Stimulated activated CD4-positive, alpha-beta T cell treated with anti-CD3 and anti-CD28 coated beads, Interleukin-12 subunit alpha, Interleukin-12 subunit beta, amount 100 ng/mL, for 24 hours (primary cell): ENCODE measurements at regions not wholly inside any gene's neighbourhood (a gene's known extent, or its start where the extent isn't known, plus 50 kb on each side); places are given as distances from the start of the nearest gene placed in this dataset.

Source experiments
- DNase-seq, 2 experiments: peaks; one replicate each; pipeline ENCODE4 v3.0.0-alpha.2; 2020; ENCODE audit warnings: low read depth in 2 of 2

DNA sequence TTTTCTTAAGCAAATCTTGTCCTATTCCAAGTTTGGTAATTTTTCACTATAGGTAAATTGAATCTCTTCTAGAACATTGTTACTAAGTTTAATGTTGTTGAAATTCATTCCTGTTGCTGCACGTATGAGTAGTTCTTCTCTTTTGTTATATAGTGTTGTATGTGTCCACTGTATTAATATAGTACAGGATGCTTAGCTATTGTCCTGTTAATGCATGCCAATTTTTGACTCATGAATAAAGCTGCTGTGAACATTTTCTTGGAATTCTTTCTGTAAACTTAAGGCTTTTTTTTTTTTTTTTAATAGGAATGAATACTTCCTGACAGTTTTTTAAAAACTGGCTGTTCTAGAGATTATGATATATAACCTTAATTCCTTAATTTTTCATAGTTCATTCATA lies 326.9 kb downstream of the SLC4A3 start:
- DNase-seq, result no peak

DNA sequence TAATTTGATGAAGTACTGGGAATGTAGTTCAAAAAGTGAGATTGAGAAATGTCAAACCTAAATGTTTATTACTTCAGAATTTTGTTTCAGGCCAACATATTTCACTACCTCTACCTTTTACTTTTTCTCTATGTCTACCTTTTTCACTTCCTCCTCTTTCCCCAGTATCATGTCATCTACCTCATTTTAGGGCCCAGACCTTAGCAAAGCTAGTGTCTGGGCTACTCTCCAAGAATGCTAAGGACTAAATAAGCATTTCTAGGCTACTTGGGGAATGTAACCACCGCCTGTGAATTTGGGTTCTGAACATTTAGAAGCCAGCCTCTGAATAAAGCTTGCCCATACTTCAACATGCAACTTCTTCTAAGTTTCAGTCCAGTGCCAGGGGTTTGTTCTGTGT lies 330.4 kb downstream of the SLC4A3 start:
- no peak for DNase-seq

DNA sequence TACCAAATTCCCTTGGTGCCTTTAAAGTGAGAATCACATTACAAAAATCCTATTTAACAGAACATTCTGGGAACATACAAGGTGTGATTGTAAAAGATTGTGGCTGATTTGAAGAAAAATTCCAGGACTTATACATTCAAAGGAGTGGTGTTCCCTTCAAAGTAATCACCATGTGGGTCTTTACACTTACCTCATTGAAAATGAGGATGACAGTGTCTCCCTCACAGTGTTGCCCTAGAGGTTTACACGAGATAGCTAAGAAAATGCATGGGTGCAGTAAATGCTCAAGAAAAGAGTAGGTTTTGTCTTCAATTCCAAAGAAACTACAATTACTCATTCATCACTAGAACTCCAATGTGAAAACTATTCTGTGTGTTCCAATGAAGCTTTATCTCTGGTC lies 331.5 kb downstream of the SLC4A3 start:
- DNase-seq, result no peak

DNA sequence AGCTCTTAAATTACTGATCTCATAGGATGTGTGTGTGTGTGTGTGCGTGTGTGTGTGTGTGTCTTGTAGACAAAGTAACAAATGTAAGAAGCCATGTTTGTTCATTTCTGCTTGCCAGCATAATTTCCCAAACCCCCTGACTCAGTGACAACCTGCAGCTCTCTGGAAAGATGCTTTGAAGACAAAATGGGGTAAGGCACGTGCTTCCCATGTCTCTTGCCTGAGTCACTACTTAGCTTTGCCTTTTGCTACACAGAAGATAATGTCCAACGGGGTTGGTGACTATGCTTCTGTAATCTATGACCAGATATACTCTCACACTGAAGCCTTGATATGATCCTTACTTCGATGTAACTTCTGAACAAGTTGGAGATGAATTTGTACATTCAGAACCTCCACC lies 332.0 kb downstream of the SLC4A3 start:
- no peak for DNase-seq

DNA sequence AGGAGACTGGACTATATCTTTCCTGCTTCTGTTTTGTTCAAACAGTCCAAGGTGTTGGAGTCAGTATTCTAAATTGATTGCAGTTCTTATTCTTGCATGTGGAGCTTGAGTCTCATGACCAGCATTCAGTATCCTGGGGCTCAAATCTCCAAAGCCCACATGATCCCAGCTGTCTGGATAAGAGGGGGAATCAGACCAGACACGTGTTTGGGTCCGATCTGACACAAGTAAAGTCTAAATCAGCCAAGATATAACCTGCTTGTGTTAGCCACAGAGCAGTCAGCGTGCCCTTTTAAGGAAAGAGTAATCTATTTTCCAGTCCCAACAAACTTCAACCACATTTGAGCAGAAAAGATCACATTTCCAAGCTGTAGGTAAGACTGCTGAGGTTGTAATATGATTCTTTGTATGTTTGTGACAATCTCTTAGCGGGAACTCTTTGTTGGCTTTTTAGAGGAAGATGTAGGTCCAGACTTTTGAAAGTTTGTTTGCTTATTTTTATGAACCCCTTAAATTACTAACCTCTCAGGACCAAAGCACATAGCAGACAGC lies 334.6 kb downstream of the SLC4A3 start:
- no peak for DNase-seq

DNA sequence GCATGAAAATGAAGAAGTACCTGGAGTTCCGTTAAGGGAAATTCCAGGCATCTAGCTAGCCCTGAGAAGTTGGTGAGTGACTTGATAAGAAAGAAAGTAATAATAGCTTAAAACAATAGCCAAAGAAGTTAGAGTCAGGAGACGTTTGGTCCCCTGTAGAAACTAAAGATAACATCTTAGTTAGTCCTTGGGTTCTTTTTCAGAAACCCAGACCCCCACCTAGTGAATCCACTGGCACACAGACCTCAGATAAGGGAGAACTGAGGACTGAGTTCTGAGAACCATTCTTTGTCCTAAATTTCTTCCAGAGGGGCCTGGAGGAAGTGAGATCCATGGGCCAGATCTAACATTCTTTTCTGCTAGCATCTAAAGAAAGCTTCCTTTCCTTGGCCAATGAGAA lies 335.4 kb downstream of the SLC4A3 start:
- no peak for DNase-seq

DNA sequence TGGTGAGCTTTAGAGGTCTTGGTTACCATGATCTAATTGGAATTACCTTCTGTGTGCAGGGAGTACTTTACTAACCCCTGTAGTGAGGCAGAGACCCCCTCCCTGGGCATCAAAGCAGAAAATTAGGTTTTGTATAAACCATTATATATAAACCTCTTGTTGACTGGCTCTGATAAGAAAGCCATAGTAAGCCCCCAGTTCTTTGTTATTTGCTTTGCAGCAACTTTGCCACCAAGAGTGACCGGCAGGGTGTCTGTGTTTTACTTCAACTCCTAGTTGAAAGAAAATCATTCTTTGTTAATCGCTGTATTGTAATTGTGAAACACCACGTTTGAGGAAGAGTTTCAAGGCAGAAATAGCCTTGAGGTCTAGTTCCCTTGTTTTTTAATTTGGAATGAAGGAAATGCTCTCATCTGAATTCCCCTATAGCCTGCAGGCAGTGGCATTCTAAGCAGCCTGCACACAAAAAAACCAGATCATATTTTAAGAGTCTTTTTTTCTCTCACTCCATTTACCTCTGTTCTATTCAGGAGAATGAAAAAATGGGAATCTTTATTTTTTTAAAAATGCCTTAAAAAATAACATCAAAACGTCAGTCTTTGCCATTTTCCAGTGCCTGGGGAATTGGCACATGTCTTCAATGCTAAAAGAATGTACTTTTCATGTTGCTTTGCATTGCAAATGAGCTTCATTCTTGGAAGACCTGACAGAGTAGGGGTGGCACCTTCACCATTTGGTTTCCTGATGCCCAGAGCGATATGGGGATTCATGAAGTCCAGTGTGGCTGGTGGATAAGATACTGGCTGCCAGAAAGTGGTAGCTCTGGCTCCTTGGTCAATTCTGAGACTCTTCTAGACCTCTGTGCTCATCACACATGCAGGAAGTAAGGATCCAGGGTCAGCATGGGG lies 338.1 kb downstream of the SLC4A3 start:
- DNase-seq, result no peak

DNA sequence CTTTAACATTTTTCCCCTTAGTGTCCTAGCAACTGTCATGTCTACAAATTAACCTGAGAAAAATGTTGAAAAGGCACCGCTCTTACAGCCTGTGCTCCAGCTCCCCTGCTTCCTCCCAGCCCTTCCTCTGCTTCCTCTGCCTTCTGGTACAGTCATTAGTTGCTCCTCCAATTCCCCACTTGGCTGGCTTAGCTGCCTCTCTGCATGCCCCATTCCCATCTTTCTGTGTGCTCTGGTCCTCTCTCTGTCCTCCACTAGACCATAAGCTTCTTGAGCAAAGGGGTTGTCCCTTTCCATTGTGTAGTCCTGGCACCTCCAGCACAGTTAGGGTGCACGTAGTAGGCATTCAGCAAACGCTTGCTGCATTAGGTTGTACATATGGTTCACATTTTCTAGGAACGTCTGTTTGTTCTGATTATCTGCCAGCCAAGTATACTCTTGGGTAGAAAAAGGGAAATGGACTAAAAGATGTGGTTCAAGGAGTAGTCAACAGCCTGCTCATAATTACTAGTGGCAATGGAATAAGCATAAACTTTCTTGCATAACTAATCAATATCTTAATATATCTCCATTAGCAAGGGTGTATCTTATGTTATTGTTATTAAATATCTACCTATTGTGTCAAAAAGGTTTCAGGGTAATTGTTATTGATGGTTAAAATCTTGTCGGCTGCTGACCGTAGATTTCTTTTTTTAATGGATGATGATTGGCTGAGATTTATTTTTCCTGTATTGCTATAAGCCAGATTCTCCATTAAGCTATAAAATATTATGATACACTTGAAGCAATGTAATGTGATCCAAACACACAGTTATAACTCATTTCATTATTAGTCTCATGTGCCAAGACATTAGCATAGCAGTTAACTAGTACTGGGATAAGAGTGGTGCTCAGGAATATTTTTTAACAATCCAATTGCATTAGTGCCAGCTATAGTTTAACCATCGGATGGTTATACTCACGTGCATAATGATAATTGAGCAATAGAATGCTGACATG lies 340.1 kb downstream of the SLC4A3 start:
- DNase-seq, result no peak

DNA sequence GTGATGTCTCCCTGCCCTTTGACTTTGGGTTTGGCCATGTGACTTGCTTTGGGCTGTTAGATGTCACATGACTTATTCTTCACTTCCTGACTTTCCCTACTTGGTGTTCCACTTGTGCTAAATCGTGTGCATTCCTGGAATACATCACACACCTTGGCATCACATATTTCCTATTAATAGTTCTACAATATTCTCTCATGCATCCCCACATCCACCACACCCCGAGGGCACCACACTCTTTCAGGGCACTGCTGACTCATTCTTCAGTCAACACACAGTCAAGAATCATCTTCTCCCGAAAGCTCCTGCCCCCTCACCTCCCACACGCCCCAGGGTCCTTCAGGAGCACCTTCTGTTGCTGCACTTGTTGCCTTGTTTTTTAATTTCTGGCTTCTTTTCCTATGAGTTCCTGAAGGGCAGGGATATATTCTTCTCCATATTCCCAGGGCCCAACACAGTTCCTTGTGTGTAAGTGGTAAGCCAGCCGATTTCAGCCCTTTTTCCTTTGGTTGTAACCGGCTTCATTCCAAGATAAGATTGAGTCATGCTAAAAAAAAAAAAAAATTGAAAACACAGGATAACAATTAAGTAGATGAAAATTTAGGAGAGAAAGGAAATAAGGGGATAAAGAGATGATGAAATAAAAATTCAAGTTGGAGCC lies 341.4 kb downstream of the SLC4A3 start:
- DNase-seq, result no peak

DNA sequence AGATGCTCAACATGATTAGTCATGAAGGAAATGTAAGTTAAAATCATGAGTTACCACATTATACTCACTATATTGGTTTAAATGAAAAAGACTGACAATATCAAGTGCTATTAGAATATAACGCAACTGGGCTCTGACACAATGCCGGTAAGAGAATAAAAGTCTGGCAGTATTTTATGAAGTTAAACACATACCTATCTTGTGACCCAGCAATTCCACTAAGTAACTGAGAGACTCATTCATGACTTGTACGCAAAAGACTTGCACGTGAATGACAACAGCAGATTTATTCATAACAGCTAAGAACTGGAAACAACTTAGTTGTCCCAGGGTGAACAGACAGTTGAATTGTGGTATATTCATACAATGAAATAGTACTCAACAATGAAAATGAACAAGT lies 342.1 kb downstream of the SLC4A3 start:
- no peak for DNase-seq

DNA sequence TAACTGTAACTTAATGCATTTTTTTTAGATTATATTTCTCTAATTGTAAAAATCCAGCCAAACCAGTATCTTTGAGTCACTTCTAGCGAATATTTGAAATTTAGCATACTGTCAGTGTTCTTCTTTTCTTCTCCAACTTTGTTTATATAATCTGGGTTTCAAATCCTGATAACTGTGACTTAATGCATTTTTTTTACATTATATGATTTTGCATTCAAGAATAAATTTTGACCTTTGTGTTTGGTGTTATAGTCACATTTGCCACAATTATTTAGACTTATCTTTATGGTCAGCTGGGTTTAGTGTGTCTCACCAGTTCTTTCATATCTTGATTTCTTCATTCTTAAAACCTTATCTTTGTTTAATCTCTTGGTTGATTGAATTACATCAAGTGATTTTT lies 345.7 kb downstream of the SLC4A3 start:
- DNase-seq, result no peak

DNA sequence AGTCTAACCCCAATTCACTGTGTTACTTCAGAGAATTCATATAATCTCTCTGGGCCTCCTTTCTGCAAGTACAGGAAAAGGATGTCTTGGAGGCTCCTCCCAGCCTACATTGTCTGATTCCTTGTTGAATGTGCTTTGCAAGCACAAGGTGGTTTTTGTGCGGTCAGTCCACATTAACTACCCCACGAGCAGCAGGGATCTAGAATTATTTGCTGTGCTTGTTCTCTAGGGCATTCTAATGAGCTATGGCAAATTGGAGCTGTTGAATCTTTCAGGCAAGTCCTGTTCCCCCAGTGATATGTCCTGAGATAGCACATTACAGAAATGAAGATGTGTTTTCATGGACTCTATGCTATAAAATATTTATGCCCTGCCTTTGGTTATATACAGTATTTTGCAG lies 349.4 kb downstream of the SLC4A3 start:
- no peak for DNase-seq

DNA sequence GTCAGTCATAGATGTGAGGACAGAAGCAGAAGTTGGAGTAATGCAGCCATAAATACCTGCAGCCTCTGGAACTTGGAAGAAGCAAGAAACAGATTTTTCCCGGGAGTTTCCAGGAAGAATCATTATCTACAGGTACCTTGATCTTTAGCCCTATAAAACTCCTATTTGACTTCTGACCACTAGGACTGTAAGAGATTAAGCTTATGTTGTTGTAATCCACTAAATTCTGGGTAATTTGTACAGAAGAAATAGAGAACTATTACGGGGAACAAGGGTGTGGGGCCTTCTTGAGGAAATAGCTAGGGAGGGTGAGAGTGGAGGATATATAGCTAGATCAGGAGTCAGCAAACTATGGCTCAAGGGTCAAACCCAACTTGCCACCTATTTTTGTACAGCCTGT lies 353.2 kb downstream of the SLC4A3 start:
- no peak for DNase-seq

DNA sequence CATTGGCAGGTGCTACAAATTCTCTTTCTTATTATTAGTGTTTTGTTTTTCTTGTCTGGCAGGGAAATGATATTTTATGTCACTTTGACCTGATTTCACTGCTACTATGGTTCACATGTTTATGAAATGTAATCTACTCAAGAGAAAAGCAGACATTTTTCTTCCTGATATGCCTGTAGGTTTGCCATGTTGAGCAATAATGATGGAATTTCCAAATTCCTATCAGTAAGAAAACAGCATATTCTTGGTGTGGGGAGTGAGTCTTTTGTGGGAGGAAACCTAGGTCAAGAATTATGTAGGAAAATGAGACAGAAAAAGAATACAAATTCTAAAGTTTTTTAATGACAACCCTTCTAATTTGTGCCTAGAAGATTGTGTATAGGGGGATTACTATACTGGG lies 356.4 kb downstream of the SLC4A3 start:
- no peak for DNase-seq

DNA sequence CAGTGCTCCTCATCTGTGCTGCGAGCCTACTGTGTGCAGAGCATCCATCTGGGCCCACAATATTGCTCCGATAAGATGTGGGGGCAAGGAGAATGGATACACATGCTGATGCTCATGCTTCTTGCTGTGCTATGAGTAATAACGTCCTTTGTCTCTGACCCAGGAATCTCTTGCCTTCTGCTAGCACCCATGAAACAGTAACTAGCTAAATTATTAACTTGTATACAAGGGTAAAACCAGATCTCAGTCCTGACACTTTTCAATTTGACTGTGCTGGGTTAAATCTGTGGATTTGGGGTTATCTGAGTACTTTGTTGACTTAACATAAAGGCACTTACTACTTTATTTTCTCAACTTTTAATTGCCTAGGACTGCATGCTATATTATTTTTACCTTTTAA lies 357.6 kb downstream of the SLC4A3 start:
- no peak for DNase-seq

DNA sequence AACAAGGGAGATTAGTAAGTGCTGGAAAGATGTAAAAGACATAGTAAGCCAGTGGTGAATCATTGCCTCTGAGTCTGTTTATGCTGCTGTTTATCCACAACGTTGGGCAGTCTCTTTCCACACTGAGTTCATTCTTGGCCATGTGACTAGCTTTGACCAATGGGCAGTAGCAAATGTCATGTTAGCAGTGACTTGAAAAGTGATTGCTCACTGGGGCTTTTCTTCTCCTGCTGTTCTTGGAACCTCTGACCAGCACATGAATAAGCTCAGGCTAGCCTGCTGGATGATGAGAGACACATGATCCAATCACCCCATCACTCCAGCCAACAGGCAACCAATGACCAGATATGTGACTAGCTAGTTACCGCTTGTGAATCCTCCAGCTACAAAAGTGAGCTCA lies 360.4 kb downstream of the SLC4A3 start:
- no peak for DNase-seq

DNA sequence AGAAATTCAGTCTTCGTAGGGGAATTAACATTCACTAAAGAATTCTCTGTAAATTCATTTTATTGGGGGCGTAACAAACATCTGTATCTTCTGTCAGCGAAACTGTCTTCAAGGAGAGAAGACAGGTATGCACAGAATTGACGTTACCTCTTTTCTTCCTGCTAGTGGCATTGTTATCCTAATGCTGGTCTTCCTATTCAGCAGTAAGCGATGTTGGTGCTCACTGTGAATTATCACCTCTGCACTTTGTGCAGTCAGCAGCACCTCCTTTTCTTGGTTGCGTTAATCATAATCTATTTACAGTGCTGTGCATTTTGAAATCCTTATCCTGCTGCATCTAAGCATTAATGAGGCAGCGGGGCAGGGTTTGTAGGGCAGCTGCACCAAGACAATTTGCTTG lies 362.3 kb downstream of the SLC4A3 start:
- no peak for DNase-seq

DNA sequence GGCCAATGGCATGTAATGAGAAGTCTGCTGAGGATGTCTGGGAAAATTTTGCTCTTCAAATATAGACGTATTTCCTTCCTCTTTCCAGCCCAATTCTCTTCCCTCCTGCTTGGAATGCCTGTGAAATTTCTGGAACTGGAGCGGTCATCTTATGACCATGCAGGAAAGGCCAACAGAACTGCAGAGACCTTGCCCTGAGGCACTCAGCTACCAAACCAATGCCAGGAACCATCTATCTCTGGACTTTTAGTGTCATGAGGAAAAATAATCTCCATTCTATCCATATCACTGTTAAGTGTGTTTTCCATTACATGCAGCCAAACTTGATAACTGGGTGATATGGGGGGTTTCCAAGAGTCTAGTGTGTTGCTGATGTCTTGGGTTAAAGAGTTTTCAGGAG lies 363.7 kb downstream of the SLC4A3 start:
- DNase-seq, result no peak

DNA sequence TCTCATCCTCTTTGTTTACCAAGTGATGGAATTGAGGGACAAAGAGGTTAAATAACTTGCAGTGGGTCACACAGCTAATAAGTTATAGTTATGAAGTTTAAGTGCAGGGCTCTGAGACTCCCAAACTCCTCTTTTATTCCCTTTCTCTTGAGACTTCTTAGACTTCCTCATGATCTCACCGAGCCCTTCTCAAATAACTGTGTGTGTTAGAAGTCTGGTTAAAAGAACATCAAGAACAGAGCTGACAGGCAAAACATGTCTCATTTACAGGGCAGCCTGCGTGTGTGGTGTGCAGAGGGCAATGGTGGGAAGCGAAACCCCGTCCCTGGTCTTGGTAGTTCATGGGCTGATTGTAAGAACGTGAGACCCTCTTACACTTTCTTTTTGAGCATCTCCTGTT lies 368.0 kb downstream of the SLC4A3 start:
- no peak for DNase-seq

DNA sequence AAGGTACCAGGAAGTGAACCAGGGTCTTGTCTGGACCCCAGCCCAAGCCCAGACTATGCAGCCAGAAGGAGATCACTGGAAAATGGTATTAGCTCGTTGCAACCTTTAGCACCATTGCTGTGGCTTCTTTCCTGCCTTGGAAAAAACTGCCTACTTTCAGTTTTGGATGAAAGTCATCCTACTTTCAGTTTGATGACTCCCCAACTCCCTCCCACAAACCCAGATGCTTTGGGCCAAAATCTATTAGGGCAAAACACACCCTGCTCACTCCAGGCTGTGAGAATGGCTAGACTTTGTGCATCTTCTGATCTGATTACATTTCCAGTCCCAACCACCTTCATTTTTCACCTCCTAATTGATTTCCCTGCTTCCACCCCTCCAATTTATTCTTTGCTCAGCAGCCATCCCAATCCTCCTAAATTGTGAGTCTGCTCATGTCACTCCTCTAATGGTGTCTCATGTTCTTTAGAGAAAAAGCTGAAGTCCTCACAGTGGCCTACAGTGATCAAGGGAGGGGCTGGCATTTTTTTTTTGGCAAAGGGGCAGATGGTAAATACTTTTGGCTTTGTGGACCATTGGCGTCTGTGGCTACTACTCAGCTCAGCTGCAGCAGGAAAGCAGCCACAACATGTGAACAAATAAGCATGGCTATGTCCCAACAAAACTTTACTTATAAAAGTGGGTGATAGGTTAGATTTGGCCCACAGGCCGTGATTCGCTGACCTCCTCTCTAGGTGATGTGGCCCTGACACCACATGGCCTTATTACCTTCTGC lies 368.7 kb downstream of the SLC4A3 start:
- no peak for DNase-seq

DNA sequence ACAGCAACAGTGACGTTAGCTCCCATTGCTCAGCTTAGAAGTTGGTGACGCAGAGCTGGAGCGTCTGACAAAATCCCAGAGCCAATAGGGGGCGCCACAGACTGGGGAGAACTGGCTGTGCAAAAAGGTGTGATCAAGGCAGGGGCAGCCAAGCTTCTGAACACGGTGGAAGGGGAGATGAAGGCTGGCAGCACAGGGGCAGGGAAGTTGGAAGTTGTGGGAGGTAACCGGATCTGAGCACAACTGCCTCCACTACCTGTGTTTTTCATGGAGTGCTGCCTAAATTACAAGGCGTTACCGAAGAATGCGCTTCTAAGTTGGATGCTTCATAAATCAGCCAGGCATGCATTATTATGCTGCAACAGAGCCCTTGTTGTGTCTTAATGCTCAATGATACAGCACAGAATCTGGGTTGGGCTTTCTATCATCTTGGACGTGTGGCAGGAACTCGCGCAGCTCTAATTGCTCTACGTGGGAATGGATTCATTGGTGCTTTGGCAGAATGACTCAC lies 370.0 kb downstream of the SLC4A3 start:
- DNase-seq, result peak in 1 of 2 experiments; percentile 9
